GM04503 (cell line): ENCODE measurements at regions not wholly inside any gene's neighbourhood (a gene's known extent, or its start where the extent isn't known, plus 50 kb on each side); places are given as distances from the start of the nearest gene placed in this dataset.
"Not testable (repeated sequence)": the region's sequence is repeated elsewhere in the genome, so short reads cannot be mapped to it uniquely, and the experiment has no call there.

ENCODE experiments used
- DNase-seq: peaks from one replicate; pipeline ENCODE4 v3.0.0-alpha.2; 2012; ENCODE audit warnings: low read depth

- DNase-seq, result no peak
Measured at GRCh38 chr15:35929740-35930444, 383.9 kb upstream of the DPH6 start.

GRCh38 chr15:35931799-35932341 lies 385.9 kb upstream of the DPH6 start:
- DNase-seq, result no peak

GRCh38 chr15:35932531-35932930 lies 386.6 kb upstream of the DPH6 start:
- DNase-seq, result no peak

- DNase-seq, result no peak
Measured at GRCh38 chr15:35933531-35933930, 387.6 kb upstream of the DPH6 start.

GRCh38 chr15:35934383-35935049 lies 388.6 kb upstream of the DPH6 start:
- DNase-seq, result no peak

GRCh38 chr15:35936284-35936683 lies 390.3 kb upstream of the DPH6 start:
- DNase-seq, result no peak

- DNase-seq, result no peak
Measured at GRCh38 chr15:35937380-35937779, 391.4 kb upstream of the DPH6 start.

GRCh38 chr15:35944945-35945585 lies 399.1 kb upstream of the DPH6 start:
- no peak for DNase-seq

GRCh38 chr15:35953424-35953823 lies 407.5 kb upstream of the DPH6 start:
- no peak for DNase-seq

GRCh38 chr15:35956056-35956455 lies 410.1 kb upstream of the DPH6 start:
- no peak for DNase-seq

GRCh38 chr15:35958021-35958420 lies 412.1 kb upstream of the DPH6 start:
- no peak for DNase-seq

GRCh38 chr15:35958975-35959374 lies 413.0 kb upstream of the DPH6 start:
- no peak for DNase-seq

GRCh38 chr15:35963326-35963725 lies 417.4 kb upstream of the DPH6 start:
- peak; percentile 15 for DNase-seq

GRCh38 chr15:35966781-35967180 lies 420.8 kb upstream of the DPH6 start:
- no peak for DNase-seq

GRCh38 chr15:35967968-35968367 lies 422.0 kb upstream of the DPH6 start:
- DNase-seq, result not testable (repeated sequence)

- no peak for DNase-seq
Measured at GRCh38 chr15:35973029-35973428, 427.1 kb upstream of the DPH6 start.

GRCh38 chr15:35974052-35974451 lies 428.1 kb upstream of the DPH6 start:
- no peak for DNase-seq

- DNase-seq, result no peak
Measured at GRCh38 chr15:35975941-35976340, 430.0 kb upstream of the DPH6 start.

- DNase-seq, result no peak
Measured at GRCh38 chr15:35979608-35980007, 433.6 kb upstream of the DPH6 start.

GRCh38 chr15:35980719-35981118 lies 434.8 kb upstream of the DPH6 start:
- peak; percentile 15 for DNase-seq

GRCh38 chr15:35986191-35986721 lies 440.3 kb upstream of the DPH6 start:
- DNase-seq, result no peak

GRCh38 chr15:35987056-35987455 lies 441.1 kb upstream of the DPH6 start:
- DNase-seq, result no peak

- DNase-seq, result no peak
Measured at GRCh38 chr15:35991386-35991785, 445.4 kb upstream of the DPH6 start.
